GM12875 (cell line): ENCODE measurements at regions not wholly inside any gene's neighbourhood (a gene's known extent, or its start where the extent isn't known, plus 50 kb on each side); places are given as distances from the start of the nearest gene placed in this dataset.

ENCODE experiments used
- H3K4me3 ChIP-seq: one replicate; pipeline ENCODE4 v1.5.1; 2011; ENCODE audit warnings: low read depth, low read length, control low read depth
- CTCF ChIP-seq: IDR thresholded peaks from 2 replicates; pipeline ENCODE4 v1.5.1; 2011; ENCODE audit warnings: low read depth, mild to moderate bottlenecking, control low read depth, inconsistent platforms, low read length, moderate library complexity, borderline replicate concordance; ENCODE audit not compliant: insufficient read depth

GRCh38 chr5:98714710-98715288, 58.7 kb upstream of the RGMB start:
- no peak overlapping the region for H3K4me3 ChIP-seq
- TF ChIP-seq CTCF = no peak

- H3K4me3 ChIP-seq = no peak overlapping the region
- TF ChIP-seq CTCF = no peak
Observed at GRCh38 chr5:98721231-98721928, 52.1 kb upstream of the RGMB start.

- TF ChIP-seq CTCF = no peak
- H3K4me3 ChIP-seq = no peak overlapping the region
Observed at GRCh38 chr5:98722188-98722587, 51.3 kb upstream of the RGMB start.

GRCh38 chr5:98723061-98723460, 50.4 kb upstream of the RGMB start:
- H3K4me3 ChIP-seq = no peak overlapping the region
- no peak for TF ChIP-seq CTCF
